Subcutaneous abdominal adipose tissue (tissue), 5 donors: ENCODE measurements at regions not wholly inside any gene's neighbourhood (a gene's known extent, or its start where the extent isn't known, plus 50 kb on each side); places are given as distances from the start of the nearest gene placed in this dataset.

Source experiments
- H3K27ac ChIP-seq: one replicate; pipeline ENCODE4 v1.7.0; 2013; ENCODE audit warnings: low read depth, mild to moderate bottlenecking, inconsistent platforms, low read length, moderate library complexity
- H3K27me3 ChIP-seq, 5 donors: one replicate each; pipeline ENCODE4 v1.7.0; 2013; ENCODE audit warnings: low read length in 5 of 5, inconsistent platforms in 1 of 5; ENCODE audit not compliant: control insufficient read depth in 5 of 5, insufficient read depth in 4 of 5
- H3K36me3 ChIP-seq, 5 donors: one replicate each; pipeline ENCODE4 v1.7.0; 2013; ENCODE audit warnings: low read length in 5 of 5; ENCODE audit not compliant: control insufficient read depth in 5 of 5, insufficient read depth in 5 of 5
- H3K4me1 ChIP-seq, 5 donors: one replicate each; pipeline ENCODE4 v1.7.0; 2013; ENCODE audit warnings: low read length in 5 of 5, mild to moderate bottlenecking in 3 of 5, moderate library complexity in 1 of 5; ENCODE audit not compliant: control insufficient read depth in 5 of 5, insufficient read depth in 5 of 5
- H3K4me3 ChIP-seq, 5 donors: one replicate each; pipeline ENCODE4 v1.7.0; 2013; ENCODE audit warnings: low read length in 5 of 5, low read depth in 1 of 5
- H3K9ac ChIP-seq, 5 donors: one replicate each; pipeline ENCODE4 v1.7.0; 2013; ENCODE audit warnings: low read length in 5 of 5, mild to moderate bottlenecking in 4 of 5, moderate library complexity in 3 of 5
- H3K9me3 ChIP-seq, 5 donors: one replicate each; pipeline ENCODE4 v1.7.0; 2013; ENCODE audit warnings: low read length in 5 of 5; ENCODE audit not compliant: control insufficient read depth in 5 of 5
- donor health status: healthy.
- donor health status: healthy.
- donor health status: healthy.
- donor health status: healthy.
- donor health status: healthy.

GRCh38 chr12:126890097-126890496 lies 1376.9 kb upstream of the TMEM132C start:
- no peak overlapping the region for H3K4me3 ChIP-seq
- H3K4me1 ChIP-seq: no peaks in the 10 kb centered on the region
- no peak overlapping the region for H3K9ac ChIP-seq
- H3K27ac ChIP-seq: no peak overlapping the region
- H3K36me3 ChIP-seq: no peaks in the 10 kb centered on the region
- peaks cover 0 to 3% (median 0%) of the 10 kb centered on the region in 5 donors for H3K27me3 ChIP-seq
- peaks cover 0 to 12% (median 6%) of the 10 kb centered on the region in 5 donors for H3K9me3 ChIP-seq

GRCh38 chr12:126891789-126892188 lies 1375.2 kb upstream of the TMEM132C start:
- Histone ChIP-seq H3K9me3 (peaks cover 0 to 12% (median 6%) of the 10 kb centered on the region in 5 donors), H3K27me3 (no peaks in the 10 kb centered on the region), H3K4me3 (no peak overlapping the region), H3K4me1 (no peaks in the 10 kb centered on the region), H3K9ac (no peak overlapping the region), H3K36me3 (no peaks in the 10 kb centered on the region), H3K27ac (no peak overlapping the region)

GRCh38 chr12:126895951-126896913 lies 1370.7 kb upstream of the TMEM132C start:
- H3K36me3 ChIP-seq: no peaks in the 10 kb centered on the region
- no peak overlapping the region for H3K27ac ChIP-seq
- H3K4me1 ChIP-seq: no peaks in the 10 kb centered on the region
- H3K9ac ChIP-seq: no peak overlapping the region
- peaks cover 0 to 3% (median 0%) of the 10 kb centered on the region in 5 donors for H3K27me3 ChIP-seq
- H3K4me3 ChIP-seq: no peak overlapping the region
- peaks cover 0 to 9% (median 5%) of the 10 kb centered on the region in 5 donors for H3K9me3 ChIP-seq

- Histone ChIP-seq H3K4me1 (no peaks in the 10 kb centered on the region), H3K27ac (no peak overlapping the region), H3K36me3 (no peaks in the 10 kb centered on the region), H3K9ac (no peak overlapping the region), H3K4me3 (no peak overlapping the region), H3K9me3 (peaks cover 0 to 2% (median 0%) of the 10 kb centered on the region in 5 donors), H3K27me3 (peaks cover 0 to 3% (median 0%) of the 10 kb centered on the region in 5 donors)
Observed at GRCh38 chr12:126897102-126897501, 1369.9 kb upstream of the TMEM132C start.

GRCh38 chr12:126897778-126898177 lies 1369.2 kb upstream of the TMEM132C start:
- no peaks in the 10 kb centered on the region for H3K36me3 ChIP-seq
- H3K4me1 ChIP-seq: no peaks in the 10 kb centered on the region

GRCh38 chr12:126898562-126898961 lies 1368.4 kb upstream of the TMEM132C start:
- Histone ChIP-seq H3K4me1 (no peaks in the 10 kb centered on the region), H3K27ac (no peak overlapping the region), H3K27me3 (peaks cover 0 to 3% (median 0%) of the 10 kb centered on the region in 5 donors), H3K4me3 (no peak overlapping the region), H3K9ac (no peak overlapping the region), H3K9me3 (no peaks in the 10 kb centered on the region), H3K36me3 (no peaks in the 10 kb centered on the region)

More at GRCh38 chr12:126897778-126898177, 1369.2 kb upstream of the TMEM132C start:
- H3K27ac ChIP-seq: no peak overlapping the region
- peaks cover 0 to 2% (median 0%) of the 10 kb centered on the region in 5 donors for H3K9me3 ChIP-seq
- no peak overlapping the region for H3K9ac ChIP-seq
- peaks cover 0 to 3% (median 0%) of the 10 kb centered on the region in 5 donors for H3K27me3 ChIP-seq
- no peak overlapping the region for H3K4me3 ChIP-seq

- Histone ChIP-seq H3K4me1 (no peaks in the 10 kb centered on the region), H3K9ac (no peak overlapping the region), H3K4me3 (no peak overlapping the region), H3K9me3 (no peaks in the 10 kb centered on the region), H3K27me3 (peaks cover 0 to 3% (median 0%) of the 10 kb centered on the region in 5 donors), H3K27ac (no peak overlapping the region), H3K36me3 (no peaks in the 10 kb centered on the region)
Observed at GRCh38 chr12:126899926-126900792, 1366.8 kb upstream of the TMEM132C start.

- Histone ChIP-seq H3K9me3 (no peaks in the 10 kb centered on the region), H3K27ac (no peak overlapping the region), H3K9ac (no peak overlapping the region), H3K4me1 (no peaks in the 10 kb centered on the region), H3K27me3 (peaks cover 0 to 7% (median 3%) of the 10 kb centered on the region in 5 donors), H3K36me3 (no peaks in the 10 kb centered on the region), H3K4me3 (no peak overlapping the region)
Observed at GRCh38 chr12:126903027-126903876, 1363.7 kb upstream of the TMEM132C start.

- Histone ChIP-seq H3K27ac (no peak overlapping the region), H3K9me3 (no peaks in the 10 kb centered on the region), H3K4me3 (no peak overlapping the region), H3K9ac (no peak overlapping the region), H3K4me1 (no peaks in the 10 kb centered on the region), H3K27me3 (peaks cover 0 to 7% (median 0%) of the 10 kb centered on the region in 5 donors), H3K36me3 (no peaks in the 10 kb centered on the region)
Observed at GRCh38 chr12:126905752-126906151, 1361.2 kb upstream of the TMEM132C start.
